Small intestine (tissue), 7 donors: ENCODE measurements at regions not wholly inside any gene's neighbourhood (a gene's known extent, or its start where the extent isn't known, plus 50 kb on each side); places are given as distances from the start of the nearest gene placed in this dataset.

Experiments used
- DNase-seq, 2 donors: peaks; one replicate each; pipeline versions ENCODE4 v3.0.0 to v3.0.0-alpha.2; 2013
- FAIRE-seq: peaks from 2 replicates; lab custom pipeline; 2012; peaks lifted over from hg19 to GRCh38; lab: Jason Lieb, UNC
- H3K27ac ChIP-seq, 3 donors: one replicate each; pipeline ENCODE4 v1.5.1; 2013; ENCODE audit warnings: low read length in 2 of 3, mild to moderate bottlenecking in 2 of 3, control low read depth in 1 of 3, inconsistent platforms in 1 of 3, low read depth in 1 of 3, moderate library complexity in 1 of 3
- H3K27me3 ChIP-seq, 3 donors: one replicate each; pipeline ENCODE4 v1.6.1; 2013; ENCODE audit warnings: low read length in 3 of 3, inconsistent platforms in 1 of 3; ENCODE audit not compliant: control insufficient read depth in 3 of 3, insufficient read depth in 3 of 3
- H3K36me3 ChIP-seq, 3 donors: one replicate each; pipeline ENCODE4 v1.6.1; 2013; ENCODE audit warnings: low read length in 3 of 3, inconsistent platforms in 1 of 3, low read depth in 1 of 3, mild to moderate bottlenecking in 1 of 3, moderate library complexity in 1 of 3; ENCODE audit not compliant: control insufficient read depth in 3 of 3, insufficient read depth in 2 of 3
- H3K4me1 ChIP-seq, 3 donors: one replicate each; pipeline ENCODE4 v1.6.1; 2013; ENCODE audit warnings: low read length in 2 of 3, inconsistent platforms in 1 of 3, low read depth in 1 of 3, mild to moderate bottlenecking in 1 of 3, moderate library complexity in 1 of 3; ENCODE audit not compliant: control insufficient read depth in 3 of 3, insufficient read depth in 2 of 3
- H3K4me3 ChIP-seq, 3 donors: one replicate each; pipeline ENCODE4 v1.5.1; 2013; ENCODE audit warnings: low read length in 3 of 3, control low read depth in 1 of 3, inconsistent platforms in 1 of 3, low read depth in 1 of 3, mild to moderate bottlenecking in 1 of 3, moderate library complexity in 1 of 3
- H3K9me3 ChIP-seq, 2 donors: one replicate each; pipeline ENCODE4 v1.6.1; 2013; ENCODE audit warnings: low read depth in 1 of 2, low read length in 1 of 2; ENCODE audit not compliant: control insufficient read depth in 2 of 2, insufficient read depth in 1 of 2
- WGBS, 3 donors: extraction: QIAGEN DNeasy Blood & Tissue Kit; methylation state at CpG; one replicate each; pipeline ENCODE4 v1.1.7; 2013; 5-methylcytosine and 5-hydroxymethylcytosine counted together
- donor health status: healthy with polysubstance abuse.
- donor health status: control.
- donor health status: control.
- donor health status: Bipolar disorder and iron deficiency.
- donor health status: healthy.

- Histone ChIP-seq H3K27ac (no peak overlapping the region), H3K36me3 (no peaks in the 10 kb centered on the region), H3K4me1 (peaks cover 0 to 14% (median 0%) of the 10 kb centered on the region in 3 donors), H3K4me3 (no peak overlapping the region), H3K9me3 (no peaks in the 10 kb centered on the region), H3K27me3 (no peaks in the 10 kb centered on the region)
- 33 to 93% (median 53%) methylated on average over 1 of the region's 1 CpG for WGBS, 3 donors
- FAIRE-seq = no peak
- DNase-seq = peak; percentile 61 to 91
These were observed 196.9 kb upstream of the BTG1 start for GRCh38 chr12:92342574-92342973.

- H3K36me3 ChIP-seq = no peaks in the 10 kb centered on the region
- FAIRE-seq = no peak
- peaks cover 0 to 14% (median 0%) of the 10 kb centered on the region in 3 donors for H3K4me1 ChIP-seq
- DNase-seq = peak; percentile 54 to 65
- H3K4me3 ChIP-seq = peak overlapping the region in 2 of 3 donors; percentile 6 to 10
- H3K27me3 ChIP-seq = no peaks in the 10 kb centered on the region
- WGBS, 3 donors = 25 to 54% (median 39%) methylated on average over 13 of the region's 13 CpGs
- no peaks in the 10 kb centered on the region for H3K9me3 ChIP-seq
- peak overlapping the region in 2 of 3 donors; percentile 8 to 66 for H3K27ac ChIP-seq
These were observed 195.5 kb upstream of the BTG1 start for GRCh38 chr12:92341065-92341668.

GRCh38 chr12:92340441-92341064, 194.9 kb upstream of the BTG1 start:
- peak overlapping the region in 1 of 3 donors; percentile 66 for H3K27ac ChIP-seq
- no peaks in the 10 kb centered on the region for H3K36me3 ChIP-seq
- no peaks in the 10 kb centered on the region for H3K9me3 ChIP-seq
- no peak overlapping the region for H3K4me3 ChIP-seq
- no peaks in the 10 kb centered on the region for H3K27me3 ChIP-seq
- DNase-seq (no peak), FAIRE-seq (no peak)
- whole genome bisulfite sequencing, 3 donors = 52 to 81% (median 67%) methylated on average over 6 of the region's 6 CpGs
- H3K4me1 ChIP-seq = peaks cover 0 to 14% (median 0%) of the 10 kb centered on the region in 3 donors

- H3K27me3 ChIP-seq = no peaks in the 10 kb centered on the region
- FAIRE-seq (no peak), DNase-seq (no peak)
- no peaks in the 10 kb centered on the region for H3K36me3 ChIP-seq
- no peaks in the 10 kb centered on the region for H3K9me3 ChIP-seq
- no peak overlapping the region for H3K27ac ChIP-seq
- peaks cover 0 to 14% (median 0%) of the 10 kb centered on the region in 3 donors for H3K4me1 ChIP-seq
- WGBS, 3 donors = 65 to 80% (median 67%) methylated on average over 1 of the region's 1 CpG
- H3K4me3 ChIP-seq = no peak overlapping the region
These were observed 194.4 kb upstream of the BTG1 start for GRCh38 chr12:92340003-92340402.

- H3K9me3 ChIP-seq = no peaks in the 10 kb centered on the region
- 91 to 95% (median 93%) methylated on average over 13 of the region's 13 CpGs for WGBS, 3 donors
- no peak for DNase-seq
- no peak overlapping the region for H3K27ac ChIP-seq
- no peaks in the 10 kb centered on the region for H3K36me3 ChIP-seq
- no peaks in the 10 kb centered on the region for H3K27me3 ChIP-seq
- H3K4me3 ChIP-seq = no peak overlapping the region
- FAIRE-seq = no peak
- H3K4me1 ChIP-seq = peaks cover 0 to 14% (median 0%) of the 10 kb centered on the region in 3 donors
These were observed 193.7 kb upstream of the BTG1 start for GRCh38 chr12:92339198-92339821.

DNA sequence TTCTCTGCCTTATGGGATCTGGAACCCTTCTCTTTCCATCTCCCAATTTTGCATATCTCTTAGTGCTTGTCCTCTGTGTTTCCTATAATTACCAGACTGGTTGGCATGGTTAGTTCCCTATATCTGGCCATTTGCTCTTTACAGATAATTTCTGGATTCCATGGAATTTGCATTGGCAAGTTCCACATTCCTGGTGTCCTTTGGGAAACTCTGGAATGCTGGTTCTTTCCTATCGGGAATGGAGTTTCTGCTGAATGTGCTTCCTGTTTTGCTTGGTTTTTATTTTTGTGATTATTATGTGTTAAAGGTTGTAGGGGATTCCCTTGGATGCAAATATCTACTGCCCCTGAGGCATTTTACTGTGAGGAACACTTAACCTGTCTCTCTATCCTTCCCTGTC, 193.0 kb upstream of the BTG1 start:
- WGBS, 3 donors = 73 to 96% (median 83%) methylated on average over 1 of the region's 1 CpG
- Histone ChIP-seq H3K4me3 (no peak overlapping the region), H3K27ac (no peak overlapping the region), H3K4me1 (peaks cover 0 to 14% (median 0%) of the 10 kb centered on the region in 3 donors), H3K27me3 (no peaks in the 10 kb centered on the region), H3K9me3 (no peaks in the 10 kb centered on the region), H3K36me3 (no peaks in the 10 kb centered on the region)
- no peak for FAIRE-seq
- no peak for DNase-seq

GRCh38 chr12:92338102-92338501, 192.5 kb upstream of the BTG1 start:
- Histone ChIP-seq H3K27ac (no peak overlapping the region), H3K36me3 (no peaks in the 10 kb centered on the region), H3K9me3 (no peaks in the 10 kb centered on the region), H3K27me3 (no peaks in the 10 kb centered on the region), H3K4me3 (no peak overlapping the region), H3K4me1 (peaks cover 0 to 14% (median 0%) of the 10 kb centered on the region in 3 donors)
- no peak for DNase-seq
- no peak for FAIRE-seq
- 97% methylated on average over 2 of the region's 2 CpGs for WGBS, 3 donors

GRCh38 chr12:92337128-92337527, 191.5 kb upstream of the BTG1 start:
- FAIRE-seq (no peak), DNase-seq (no peak)
- Histone ChIP-seq H3K27ac (no peak overlapping the region), H3K4me3 (no peak overlapping the region), H3K4me1 (peaks cover 0 to 11% (median 0%) of the 10 kb centered on the region in 3 donors), H3K36me3 (no peaks in the 10 kb centered on the region), H3K9me3 (no peaks in the 10 kb centered on the region), H3K27me3 (no peaks in the 10 kb centered on the region)
- WGBS, 3 donors = 79 to 83% (median 83%) methylated on average over 4 of the region's 4 CpGs
